22Rv1 (cell line): ENCODE measurements at regions not wholly inside any gene's neighbourhood (a gene's known extent, or its start where the extent isn't known, plus 50 kb on each side); places are given as distances from the start of the nearest gene placed in this dataset.

Experiments
- CTCF ChIP-seq: fragments of 450-650 bp; IDR thresholded peaks from 2 replicates; pipeline ENCODE4 v1.5.1; 2017; ENCODE audit warnings: mild to moderate bottlenecking
- ZFX ChIP-seq: fragments of 450-650 bp; IDR thresholded peaks from 2 replicates; pipeline ENCODE4 v1.6.1; 2017; ENCODE audit warnings: antibody characterized with exemption, borderline replicate concordance

DNA sequence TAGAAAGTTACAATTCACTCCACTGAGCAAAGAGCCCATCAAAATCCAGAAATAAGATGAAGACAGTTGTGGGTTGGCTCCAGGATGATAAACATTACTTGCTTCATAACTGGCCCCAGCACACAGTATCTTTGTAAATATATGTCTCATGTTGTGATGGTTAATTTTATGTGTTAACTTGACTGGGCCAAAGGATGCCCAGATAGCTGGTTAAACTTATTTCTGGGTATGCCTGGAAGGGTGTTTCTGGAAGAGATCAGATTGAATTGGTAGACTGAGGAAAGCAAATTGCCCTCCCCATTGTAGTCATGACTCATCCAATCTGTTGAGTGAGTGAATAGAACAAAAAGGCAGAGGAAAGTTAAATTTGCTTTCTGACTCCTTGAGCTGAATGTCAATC is 373.8 kb downstream of the LNPK start:
- TF ChIP-seq CTCF (no peak), ZFX (no peak)
